Thyroid gland (tissue), 4 donors: ENCODE measurements at regions not wholly inside any gene's neighbourhood (a gene's known extent, or its start where the extent isn't known, plus 50 kb on each side); places are given as distances from the start of the nearest gene placed in this dataset.

Experiments
- DNase-seq, 2 donors: peaks; one replicate each; pipeline ENCODE4 v3.0.0-alpha.2; 2019
- H3K27ac ChIP-seq, 3 donors: fragments of 200-600 bp; sonication (generic); 1 replicate in 2 of 3; 2 replicates in 1 of 3; pipeline ENCODE4 v1.5.1; 2016 to 2019; ENCODE audit warnings: mild to moderate bottlenecking in 1 of 3, moderate library complexity in 1 of 3
- H3K27me3 ChIP-seq: fragments of 200-600 bp; sonication (generic); one replicate; pipeline ENCODE4 v1.5.1; 2019
- H3K36me3 ChIP-seq, 2 donors: fragments of 200-600 bp; sonication (generic); one replicate each; pipeline ENCODE4 v1.5.1; 2016 to 2019
- H3K4me1 ChIP-seq, 2 donors: fragments of 200-600 bp; sonication (generic); one replicate each; pipeline ENCODE4 v1.5.1; 2017 to 2019
- H3K4me3 ChIP-seq, 3 donors: fragments of 200-600 bp; sonication (generic); replicated peaks in 1 of 3; 1 replicate in 2 of 3; 2 replicates in 1 of 3; pipeline ENCODE4 v1.5.1; 2016; ENCODE audit warnings: mild to moderate bottlenecking in 1 of 3
- H3K9me3 ChIP-seq: fragments of 200-600 bp; sonication (generic); one replicate; pipeline ENCODE4 v1.5.1; 2017
- CTCF ChIP-seq, 6 experiments: fragments of 200-600 bp in 3 of 6; fragments of 450-650 bp in 3 of 6; sonication (generic) in 3 of 6; IDR thresholded peaks; one replicate each; pipeline ENCODE4 v1.5.1; 2016 to 2019; ENCODE audit warnings: antibody characterized with exemption in 6 of 6, mild to moderate bottlenecking in 2 of 6, inconsistent platforms in 1 of 6, moderate library complexity in 1 of 6
- POLR2A ChIP-seq, 2 donors: fragments of 450-650 bp; IDR thresholded peaks; one replicate each; pipeline ENCODE4 v1.6.1; 2017; ENCODE audit warnings: antibody characterized with exemption in 2 of 2, mild to moderate bottlenecking in 2 of 2, moderate library complexity in 1 of 2
- WGBS, 2 donors: methylation state at CpG; one replicate each; pipeline ENCODE4 v1.1.5; 2017; 5-methylcytosine and 5-hydroxymethylcytosine counted together
- intact Hi-C: fragments of 100-400 bp; cut with DNase I; formaldehyde crosslinking; loops from one replicate; pipeline ENCODE4 v1.15.1; 2023

- no peak for DNase-seq
- H3K4me3 ChIP-seq = no peak overlapping the region
- no peaks in the 10 kb centered on the region for H3K9me3 ChIP-seq
- H3K4me1 ChIP-seq = no peaks in the 10 kb centered on the region
- H3K27me3 ChIP-seq = no peaks in the 10 kb centered on the region
- no peaks in the 10 kb centered on the region for H3K36me3 ChIP-seq
- intact Hi-C loops = no loop called here
- no peak for TF ChIP-seq CTCF (IDR thresholded peaks at IDR 0.05)
- TF ChIP-seq POLR2A (IDR thresholded peaks at IDR 0.05) = no peak
- no peak overlapping the region for H3K27ac ChIP-seq
Observed at GRCh38 chr4:12595986-12596385, 888.2 kb downstream of the RAB28 start.

GRCh38 chr4:12595489-12595888 lies 888.7 kb downstream of the RAB28 start:
- WGBS, 2 donors = 80 to 86% methylated on average over 3 to 4 of the region's 4 CpGs
- DNase-seq = no peak
- TF ChIP-seq CTCF (IDR thresholded peaks at IDR 0.05) (no peak), POLR2A (IDR thresholded peaks at IDR 0.05) (no peak)
- no peak overlapping the region for H3K4me3 ChIP-seq
- no peaks in the 10 kb centered on the region for H3K4me1 ChIP-seq
- intact Hi-C loops = no loop called here
- H3K27me3 ChIP-seq = no peaks in the 10 kb centered on the region
- H3K27ac ChIP-seq = no peak overlapping the region
- H3K36me3 ChIP-seq = no peaks in the 10 kb centered on the region
- no peaks in the 10 kb centered on the region for H3K9me3 ChIP-seq

GRCh38 chr4:12588582-12588981 lies 895.6 kb downstream of the RAB28 start:
- intact Hi-C loops = no loop called here

GRCh38 chr4:12586242-12587006 lies 897.7 kb downstream of the RAB28 start:
- Histone ChIP-seq H3K9me3 (no peaks in the 10 kb centered on the region), H3K27me3 (no peaks in the 10 kb centered on the region), H3K27ac (no peak overlapping the region), H3K4me3 (no peak overlapping the region), H3K4me1 (no peaks in the 10 kb centered on the region), H3K36me3 (no peaks in the 10 kb centered on the region)
- TF ChIP-seq CTCF (IDR thresholded peaks at IDR 0.05) = no peak
- TF ChIP-seq POLR2A (IDR thresholded peaks at IDR 0.05) = no peak
- WGBS, 2 donors = 54 to 63% methylated on average over 6 of the region's 6 CpGs
- DNase-seq = no peak
- intact Hi-C loops = no loop called here

More at GRCh38 chr4:12588582-12588981, 895.6 kb downstream of the RAB28 start:
- Histone ChIP-seq H3K27me3 (no peaks in the 10 kb centered on the region), H3K4me1 (no peaks in the 10 kb centered on the region), H3K4me3 (no peak overlapping the region), H3K27ac (no peak overlapping the region), H3K9me3 (no peaks in the 10 kb centered on the region), H3K36me3 (no peaks in the 10 kb centered on the region)
- no peak for DNase-seq
- TF ChIP-seq CTCF (IDR thresholded peaks at IDR 0.05) (no peak), POLR2A (IDR thresholded peaks at IDR 0.05) (no peak)

- Histone ChIP-seq H3K9me3 (no peaks in the 10 kb centered on the region), H3K27me3 (no peaks in the 10 kb centered on the region), H3K4me3 (no peak overlapping the region), H3K27ac (no peak overlapping the region), H3K4me1 (no peaks in the 10 kb centered on the region), H3K36me3 (no peaks in the 10 kb centered on the region)
- 70 to 79% methylated on average over 4 of the region's 4 CpGs for WGBS, 2 donors
- intact Hi-C loops = no loop called here
- DNase-seq = no peak
- TF ChIP-seq POLR2A (IDR thresholded peaks at IDR 0.05) = no peak
- TF ChIP-seq CTCF (IDR thresholded peaks at IDR 0.05) = no peak
Observed at GRCh38 chr4:12584116-12584875, 899.8 kb downstream of the RAB28 start.
